HG03135 (cell line): ENCODE measurements at regions not wholly inside any gene's neighbourhood (a gene's known extent, or its start where the extent isn't known, plus 50 kb on each side); places are given as distances from the start of the nearest gene placed in this dataset.
A peak's percentile ranks its signal among the peaks of the same experiment; 100 is the strongest.
"Not testable (repeated sequence)": the region's sequence is repeated elsewhere in the genome, so short reads cannot be mapped to it uniquely, and the experiment has no call there.

Experiments used
- ATAC-seq: cut with Tn5 transposase; IDR thresholded peaks from one replicate; pipeline ENCODE4 v1.9.1; 2021; ENCODE audit warnings: mild to moderate bottlenecking, moderate library complexity; ENCODE audit not compliant: unreplicated experiment

DNA sequence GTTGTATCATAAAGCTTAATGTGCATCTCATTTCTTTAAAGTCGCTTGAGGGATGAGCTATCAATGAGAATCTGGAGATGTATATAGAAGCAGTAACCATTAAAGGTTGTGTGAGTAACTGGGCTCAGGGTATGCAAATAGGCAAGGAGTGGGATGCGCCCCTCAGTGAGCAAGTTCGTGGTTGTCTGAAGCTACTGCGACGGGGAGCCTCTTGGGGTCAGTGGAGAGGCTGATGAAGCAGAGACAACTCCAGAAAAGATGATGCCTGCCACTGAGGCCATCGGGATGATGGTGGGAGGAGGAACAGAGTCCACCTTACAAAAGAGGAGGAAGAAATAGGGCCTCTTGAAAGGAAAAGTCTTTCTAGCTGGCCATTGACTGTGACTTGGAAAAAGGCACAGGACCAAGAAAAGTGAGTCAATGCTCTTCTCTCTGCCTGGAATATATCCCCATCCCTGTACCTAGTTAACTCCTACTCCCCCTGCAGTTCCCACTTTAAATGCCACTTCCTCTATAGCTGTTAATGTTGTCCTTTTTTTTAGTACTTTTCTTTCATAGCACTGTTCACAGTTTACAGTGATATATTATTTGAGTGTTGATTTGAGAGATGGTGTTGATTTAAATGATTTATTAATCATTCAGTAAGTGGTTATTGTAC is 51.4 kb upstream of the LSM6 start:
- ATAC-seq, result peak; percentile 91

DNA sequence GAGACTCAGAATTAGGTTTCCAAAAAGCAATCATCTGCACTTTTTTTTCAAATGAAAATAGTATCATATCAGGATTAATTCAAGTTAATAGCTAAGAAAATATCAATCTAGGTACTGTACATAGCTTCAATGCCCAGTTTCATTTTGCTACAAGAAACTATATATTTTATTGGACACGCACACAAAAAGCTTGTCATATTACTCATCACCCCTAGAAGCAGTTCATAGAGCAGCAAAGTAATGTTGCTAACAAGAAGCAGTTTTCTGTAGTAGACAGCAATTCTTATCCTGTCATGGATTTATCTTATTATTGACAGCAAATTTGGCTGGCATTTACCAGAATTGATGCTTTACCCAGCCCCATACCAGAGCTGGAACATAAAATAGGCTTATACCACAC is 52.3 kb upstream of the LSM6 start:
- ATAC-seq, result no peak

DNA sequence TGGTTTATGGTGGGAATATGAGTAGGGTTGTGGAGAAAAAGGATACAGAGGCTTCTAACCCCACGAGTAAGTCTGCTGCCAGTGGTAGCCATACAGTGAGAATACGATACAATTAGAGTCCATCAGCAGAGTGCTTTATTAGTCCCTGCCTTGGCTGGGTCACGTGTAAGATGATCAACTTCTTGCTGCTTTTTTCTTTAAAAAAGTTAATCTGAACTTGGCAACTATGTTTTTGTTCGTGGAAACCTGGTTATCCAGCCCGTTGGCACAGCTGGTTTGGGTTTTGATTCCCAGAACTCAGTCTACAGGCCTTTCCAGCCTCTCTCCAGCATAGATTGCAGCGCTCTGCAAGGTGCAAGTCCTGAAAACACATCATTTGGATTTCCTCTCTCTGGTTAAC is 53.1 kb upstream of the LSM6 start:
- no peak for ATAC-seq

DNA sequence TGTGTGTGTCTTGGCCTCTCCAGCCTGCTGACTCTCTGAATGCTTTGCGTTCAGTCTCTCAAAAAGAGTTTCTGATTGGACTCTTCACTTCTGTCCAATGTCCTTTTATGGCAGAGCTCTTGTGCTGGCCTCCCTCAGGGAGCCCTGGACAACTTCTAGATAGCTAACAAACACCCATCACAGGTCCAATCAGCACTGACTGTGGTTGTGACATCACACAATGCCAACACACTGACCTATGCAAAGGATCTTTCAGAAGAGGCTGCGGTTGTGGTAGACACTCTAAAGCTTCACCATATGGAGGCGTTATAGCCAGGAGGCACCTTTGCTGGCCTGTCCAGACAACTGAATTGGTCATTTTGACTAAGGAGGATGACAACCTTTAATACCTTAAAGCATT is 53.8 kb upstream of the LSM6 start:
- no peak for ATAC-seq

DNA sequence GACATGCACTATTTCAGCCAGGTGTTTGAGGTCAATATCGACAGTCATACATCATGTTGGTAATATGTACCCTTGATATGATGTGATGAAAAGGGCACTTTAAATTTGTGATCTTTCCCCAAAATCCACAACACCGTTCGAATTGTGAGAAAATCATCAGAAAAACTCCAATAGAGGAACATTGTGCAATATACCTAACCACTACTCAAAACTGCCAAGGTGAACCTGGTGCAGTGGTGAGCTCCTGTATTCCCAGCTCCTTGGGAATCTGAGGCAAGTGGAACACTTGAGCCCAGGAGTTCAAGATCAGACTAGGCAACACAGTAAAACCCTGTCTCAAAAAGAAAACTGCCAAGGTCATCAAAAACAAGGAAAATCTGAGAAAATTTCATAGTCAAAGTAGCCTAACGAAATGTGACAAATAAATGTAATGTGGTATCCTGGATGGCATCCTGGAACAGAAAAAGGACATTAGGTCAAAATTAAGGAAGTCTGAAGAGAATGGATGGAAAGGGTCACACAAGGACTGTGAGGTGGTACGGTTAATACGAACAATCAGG is 55.6 kb upstream of the LSM6 start:
- ATAC-seq, result no peak

DNA sequence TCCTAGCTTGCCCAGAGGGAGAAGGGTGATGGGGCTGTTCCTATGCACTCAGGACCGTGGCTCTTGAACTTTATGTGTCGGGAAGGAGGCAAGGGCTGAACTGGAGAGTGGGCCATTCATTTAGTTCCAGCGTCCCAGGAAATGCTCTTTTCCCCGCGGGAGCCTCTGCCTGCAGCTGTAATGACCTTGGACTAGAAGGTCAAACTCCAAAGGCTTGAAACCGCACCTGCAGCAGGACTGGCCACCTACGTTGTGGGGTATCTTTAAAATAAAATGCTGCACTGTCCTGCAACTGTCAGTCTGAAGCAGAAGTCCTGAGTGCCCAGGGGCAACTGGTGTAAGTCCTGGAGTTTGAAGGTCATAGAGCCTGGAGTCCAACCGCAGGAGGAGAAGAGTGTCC is 61.5 kb upstream of the LSM6 start:
- ATAC-seq, result no peak

DNA sequence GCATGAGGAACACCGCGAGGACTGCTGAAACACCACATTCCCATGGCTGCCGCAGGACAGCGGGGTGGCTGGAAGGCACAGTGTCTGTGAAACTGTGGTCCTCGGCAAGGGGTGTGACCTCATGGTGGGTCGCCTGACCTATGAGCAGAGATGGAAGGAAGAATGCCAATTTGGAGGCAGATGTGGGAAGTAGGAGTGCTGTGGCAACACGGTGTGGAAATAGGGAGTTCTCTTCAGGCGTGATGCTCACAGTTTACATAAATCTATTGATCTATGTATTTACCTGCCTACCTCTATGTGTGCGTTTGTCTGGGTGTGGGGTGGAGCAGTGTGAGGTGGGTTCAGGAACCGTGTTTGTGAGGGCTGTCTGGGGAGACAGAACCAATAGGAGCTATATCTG is 62.3 kb upstream of the LSM6 start:
- ATAC-seq, result no peak

DNA sequence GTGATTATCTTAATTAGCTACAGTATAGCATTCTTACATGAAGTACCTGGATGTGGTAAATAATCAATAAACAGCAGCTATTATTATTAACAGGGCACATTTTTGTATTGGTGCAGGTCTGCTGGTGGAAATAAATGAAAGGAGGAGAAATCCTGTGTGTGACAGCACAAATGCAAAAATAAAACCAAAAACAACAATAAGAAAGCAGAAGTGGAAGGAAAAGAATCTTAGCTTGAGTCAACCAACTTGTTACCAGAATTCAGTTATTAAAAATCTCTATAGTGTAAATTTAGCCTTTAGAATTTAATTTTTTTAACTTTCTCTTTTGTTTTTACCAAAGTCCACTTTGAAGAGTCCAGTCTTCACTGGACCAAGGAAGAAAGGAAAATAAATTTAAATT is 63.1 kb upstream of the LSM6 start:
- no peak for ATAC-seq

DNA sequence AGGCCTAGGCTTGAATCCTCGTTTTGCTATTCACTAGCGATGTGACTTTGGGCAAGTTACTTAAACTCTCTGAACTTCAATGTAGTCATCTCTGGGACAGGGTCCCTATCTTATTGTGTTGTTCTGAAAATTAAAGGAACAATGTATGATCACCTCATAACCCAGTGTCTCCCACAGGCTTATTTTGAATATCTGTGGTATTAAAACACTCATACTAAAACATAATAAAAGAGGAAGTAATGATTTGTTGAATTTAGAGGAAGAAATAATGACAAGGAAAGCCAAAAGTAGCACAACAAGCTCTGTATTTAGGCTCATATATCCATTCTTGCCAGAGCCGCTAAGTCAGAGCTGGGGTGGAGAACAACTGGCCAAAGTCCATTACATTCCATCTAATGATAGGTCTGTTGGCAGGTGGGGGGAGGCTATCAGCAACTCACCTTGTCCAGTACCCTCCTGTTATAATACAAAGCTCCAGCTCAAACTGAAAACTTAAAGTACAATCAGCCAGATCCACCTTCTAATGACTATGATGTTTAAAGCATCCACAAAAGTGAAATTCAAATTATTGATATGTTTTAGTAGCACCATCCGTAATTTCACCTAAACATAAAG is 64.5 kb upstream of the LSM6 start:
- ATAC-seq, result peak; percentile 71

DNA sequence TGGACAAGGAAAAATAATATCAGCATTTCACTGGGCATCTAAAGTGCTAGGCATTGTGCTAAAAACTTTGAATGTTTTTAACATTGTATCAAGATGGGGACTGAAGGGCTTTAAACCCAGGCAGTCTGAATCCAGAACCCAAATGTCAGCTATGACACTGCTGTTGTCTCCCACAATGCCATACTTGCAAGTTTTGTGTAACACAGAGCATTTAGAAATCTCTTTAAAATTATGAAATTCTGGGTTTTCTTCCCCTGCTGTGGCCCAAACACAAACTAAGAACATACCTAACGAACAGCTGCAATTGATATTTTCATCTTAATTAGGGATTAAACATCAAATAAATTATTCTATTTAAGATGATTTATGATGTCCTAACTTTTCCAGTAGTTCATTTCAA is 66.8 kb upstream of the LSM6 start:
- ATAC-seq, result no peak

DNA sequence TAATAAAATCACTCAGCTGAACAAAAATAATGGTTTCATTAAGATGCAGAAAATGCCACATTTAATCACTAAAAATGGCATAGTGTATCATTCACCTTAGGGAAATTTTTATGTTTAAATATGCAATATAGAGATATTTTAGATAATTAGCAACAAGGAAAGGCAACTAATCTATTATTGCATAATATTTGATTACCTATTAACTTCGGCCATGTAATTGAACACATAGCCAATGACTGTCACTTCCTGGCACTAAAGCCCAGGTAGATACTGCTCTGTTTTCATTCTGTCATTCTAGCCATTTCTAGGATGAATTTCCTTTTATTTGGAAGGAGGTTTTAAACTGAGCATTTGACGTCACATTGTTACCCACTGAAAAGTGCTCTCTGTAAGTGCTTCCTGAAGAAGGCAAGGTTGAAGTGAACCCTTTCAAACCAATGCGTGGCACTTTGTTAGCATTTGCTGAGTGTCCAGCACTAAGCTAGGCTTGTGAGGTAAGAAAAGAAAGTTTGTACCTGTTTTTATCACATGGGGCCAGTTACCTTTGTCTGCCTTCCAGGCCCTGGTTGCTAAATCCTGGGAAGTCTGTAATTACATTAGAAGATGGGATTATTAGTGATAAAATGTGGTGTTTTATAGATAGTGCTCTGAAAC is 67.8 kb upstream of the LSM6 start:
- ATAC-seq, result no peak

DNA sequence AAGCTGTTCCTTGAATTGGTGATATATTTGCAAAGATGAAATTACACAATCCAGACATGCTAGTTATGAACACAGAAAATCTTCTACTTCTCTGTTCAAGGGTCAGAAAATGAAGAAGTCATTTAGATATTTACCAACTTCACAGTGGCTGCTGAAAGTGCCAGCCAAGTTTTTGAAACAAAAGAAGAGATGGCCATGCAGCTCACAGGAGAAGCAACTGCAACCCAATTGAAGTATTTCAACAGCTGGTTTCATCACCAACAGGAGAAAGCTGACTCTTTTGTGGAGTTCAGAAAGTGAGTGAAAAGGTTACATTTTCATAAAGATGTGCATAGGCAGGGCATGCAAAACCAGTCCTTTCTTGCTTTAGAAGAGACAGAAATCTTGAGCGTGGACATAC is 70.1 kb upstream of the LSM6 start:
- ATAC-seq, result no peak

DNA sequence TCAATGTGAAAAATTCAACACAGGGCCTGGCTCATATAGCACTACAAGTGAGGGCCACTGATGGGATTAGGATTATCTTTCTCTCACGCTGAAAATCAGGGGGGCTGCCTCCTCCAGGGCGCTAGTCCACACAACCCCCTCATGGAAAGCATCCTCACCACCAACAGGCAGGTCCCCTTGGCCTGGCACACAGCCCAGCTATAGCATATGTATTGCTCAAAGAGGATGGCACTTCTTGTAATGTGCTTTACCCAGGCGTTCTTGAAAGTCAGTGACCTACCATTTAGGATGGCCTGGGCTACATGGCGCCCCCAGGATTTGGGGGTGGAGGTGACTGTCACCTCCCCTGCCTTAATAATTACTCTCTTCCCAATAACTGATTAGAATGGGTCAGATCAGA is 71.0 kb upstream of the LSM6 start:
- no peak for ATAC-seq

DNA sequence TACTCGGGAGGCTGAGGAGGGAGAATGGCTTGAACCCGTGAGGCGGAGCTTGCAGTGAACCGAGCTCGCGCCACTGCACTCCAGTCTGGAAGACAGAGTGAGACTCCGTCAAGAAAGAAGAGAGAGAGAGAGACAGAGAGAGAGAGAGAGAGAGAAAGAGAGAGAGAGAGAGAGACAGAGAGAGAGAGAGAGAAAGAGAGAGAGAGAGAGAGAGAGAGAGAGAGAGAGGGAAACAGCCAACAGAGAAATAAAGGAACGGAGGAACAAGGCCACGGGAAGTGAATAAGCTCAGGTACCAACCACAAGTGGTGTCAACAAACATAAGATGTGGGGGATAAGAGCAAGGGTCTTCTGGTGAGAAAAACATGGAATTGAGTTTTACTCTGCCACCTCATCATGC is 71.5 kb upstream of the LSM6 start:
- ATAC-seq, result not testable (repeated sequence)

DNA sequence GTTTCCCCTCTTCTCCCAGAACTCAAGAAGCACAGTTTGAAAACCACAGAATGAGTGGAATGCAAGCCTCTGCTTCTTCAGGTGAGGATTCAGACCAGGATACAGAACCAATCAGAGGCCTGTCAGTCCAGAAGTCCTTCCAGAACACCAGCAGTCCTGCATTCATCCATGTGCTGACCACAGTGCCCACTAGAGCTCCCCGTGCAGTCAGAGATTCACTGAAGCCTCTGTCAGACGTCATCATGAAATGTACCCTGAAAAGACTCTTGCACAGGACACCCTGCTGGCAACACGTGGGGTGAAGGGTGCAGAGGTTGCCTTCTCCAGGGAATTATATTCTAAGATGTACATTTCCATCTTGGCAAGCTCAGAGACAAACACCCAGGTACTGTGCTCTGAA is 75.9 kb upstream of the LSM6 start:
- ATAC-seq, result peak; percentile 2

DNA sequence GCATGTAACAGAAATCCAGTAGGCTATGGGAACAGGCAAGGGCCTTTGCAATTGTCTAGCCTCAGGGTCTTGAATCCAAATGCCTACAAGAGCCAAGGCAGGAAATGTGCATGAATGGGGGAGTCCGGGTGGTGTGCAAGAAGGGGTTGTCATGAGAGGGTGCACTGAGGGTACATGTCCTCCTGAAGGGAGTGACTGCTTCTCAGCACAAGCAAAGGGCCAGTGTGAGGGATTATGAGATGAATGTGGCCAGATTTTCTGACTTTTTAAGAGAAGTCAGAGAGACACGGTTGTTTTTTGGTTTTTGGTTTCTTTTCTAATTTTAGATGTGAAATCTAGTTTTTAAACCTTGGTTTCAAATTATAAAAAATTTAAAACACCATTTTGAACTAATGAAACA is 76.5 kb upstream of the LSM6 start:
- ATAC-seq, result peak; percentile 55

DNA sequence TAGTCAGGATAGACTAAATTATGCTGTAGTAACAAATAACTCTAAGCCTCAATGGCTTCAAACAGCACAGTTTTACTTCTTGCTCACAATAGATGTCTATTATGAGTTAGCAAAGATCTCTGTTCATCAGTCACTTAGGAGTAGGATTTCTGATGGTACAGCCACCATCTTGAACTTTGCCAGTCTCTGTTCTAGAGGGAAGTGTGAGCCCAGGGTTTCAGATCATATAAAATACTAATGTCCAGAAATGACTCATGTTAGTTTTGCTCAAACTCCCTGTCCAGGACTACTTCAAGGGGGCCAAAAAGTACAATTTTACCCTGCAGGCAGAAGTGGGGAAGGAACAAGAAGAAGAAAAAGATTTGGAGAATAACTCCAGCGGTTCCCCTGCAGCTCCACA is 77.1 kb upstream of the LSM6 start:
- peak; percentile 76 for ATAC-seq

DNA sequence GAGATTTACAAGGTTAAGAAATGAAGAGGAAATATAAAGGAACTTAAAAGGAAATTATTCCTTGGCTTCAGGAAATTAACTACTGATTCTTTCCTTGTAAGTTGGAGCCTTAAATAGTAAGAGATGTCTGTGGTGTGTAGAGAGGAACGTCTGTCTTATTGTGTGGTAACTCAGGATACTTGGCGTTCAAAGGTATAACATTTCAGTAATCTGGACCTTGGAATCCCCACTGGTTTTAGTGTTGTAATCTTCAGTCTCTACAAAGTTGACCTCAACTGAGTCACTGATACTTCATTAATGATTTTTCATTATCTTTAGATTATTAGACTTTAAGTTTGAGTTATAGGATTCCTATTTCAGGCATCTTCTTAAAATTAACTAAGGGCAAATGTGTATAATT is 79.1 kb upstream of the LSM6 start:
- no peak for ATAC-seq

DNA sequence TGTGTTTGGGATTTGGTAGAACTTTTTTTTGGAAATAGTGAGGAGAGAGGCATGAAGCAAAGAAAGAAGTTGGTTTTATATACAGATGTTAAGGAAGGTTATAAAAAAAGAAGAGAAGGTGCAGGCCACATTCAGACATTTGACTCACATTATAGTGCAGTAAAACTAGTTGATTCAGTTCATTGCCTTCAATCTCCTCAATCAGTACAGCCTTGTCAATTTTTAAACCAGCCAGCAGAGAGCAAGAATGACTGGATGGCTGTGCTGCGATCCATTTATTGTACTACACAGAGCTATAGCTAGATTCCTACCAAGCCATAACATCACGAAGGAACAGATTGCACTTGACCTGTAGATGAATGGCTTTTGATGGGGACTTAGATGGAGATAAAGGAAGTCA is 79.7 kb upstream of the LSM6 start:
- peak; percentile 32 for ATAC-seq

DNA sequence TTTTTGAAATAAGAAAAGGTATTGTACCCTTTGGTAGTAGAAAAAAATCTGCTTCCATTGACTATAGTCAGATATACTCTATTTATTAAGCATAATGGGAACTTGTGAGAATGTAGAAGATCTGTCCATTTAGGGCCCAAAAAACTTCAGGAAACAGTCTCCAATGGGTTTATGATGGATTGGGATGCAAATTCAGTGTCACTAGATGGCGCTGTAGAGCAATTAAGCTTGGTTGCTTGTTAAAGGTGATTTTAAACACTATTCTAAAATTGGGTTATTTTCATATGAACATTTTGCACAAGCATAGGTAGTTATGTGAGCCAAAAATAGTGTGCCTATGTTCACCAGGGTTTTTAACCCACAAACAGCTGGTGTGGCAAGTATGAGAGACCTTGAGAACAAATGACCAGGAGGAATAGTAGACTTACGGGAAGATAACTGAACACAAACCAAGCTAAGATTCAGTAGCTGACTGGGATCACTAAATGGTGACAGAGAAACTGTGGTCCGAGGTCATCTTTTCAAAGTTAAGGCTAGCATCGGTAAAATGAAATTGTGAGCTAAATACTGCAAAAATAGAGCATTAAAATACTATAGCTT is 80.3 kb upstream of the LSM6 start:
- no peak for ATAC-seq

DNA sequence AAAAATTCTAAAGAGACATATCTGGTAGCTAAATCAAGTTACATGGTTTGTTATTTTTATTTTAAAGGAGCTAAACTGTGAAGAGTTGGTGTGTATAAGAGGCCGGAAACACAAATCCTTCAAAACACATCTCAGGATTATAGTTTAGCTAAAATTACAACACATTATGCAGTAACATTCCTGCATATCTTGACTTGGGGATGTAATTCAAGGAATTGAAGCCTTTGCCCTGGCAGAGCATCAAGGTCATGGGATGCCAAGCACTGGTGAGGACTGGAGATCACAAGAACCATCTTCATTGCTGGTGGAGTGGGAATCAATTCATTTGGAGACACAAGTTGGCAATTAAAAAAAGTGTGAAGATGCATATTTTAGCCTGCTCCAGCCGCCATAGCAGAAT is 86.8 kb upstream of the LSM6 start:
- ATAC-seq, result no peak

DNA sequence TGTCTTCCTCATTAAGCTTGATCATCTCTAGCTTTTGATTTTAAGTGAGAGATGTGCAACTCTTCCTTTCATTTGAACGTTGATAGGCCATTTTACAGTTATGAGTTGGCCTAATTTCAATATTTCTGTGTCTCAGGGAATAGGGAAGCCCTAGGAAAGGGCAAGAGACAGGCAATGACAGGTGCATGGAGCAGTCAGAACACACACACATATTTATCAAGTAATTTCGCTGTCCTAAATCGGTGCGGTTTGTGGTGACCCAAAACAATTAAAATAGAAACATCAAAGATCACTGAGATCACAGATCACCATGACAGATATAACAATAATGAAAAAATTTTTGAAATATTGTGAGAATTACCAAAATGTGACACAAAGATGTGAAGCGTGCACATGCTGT is 87.7 kb upstream of the LSM6 start:
- ATAC-seq, result no peak
